HG03469 (cell line): ENCODE measurements at regions not wholly inside any gene's neighbourhood (a gene's known extent, or its start where the extent isn't known, plus 50 kb on each side); places are given as distances from the start of the nearest gene placed in this dataset.
"Not testable (repeated sequence)": the region's sequence is repeated elsewhere in the genome, so short reads cannot be mapped to it uniquely, and the experiment has no call there.

Experiments
- ATAC-seq: cut with Tn5 transposase; IDR thresholded peaks from one replicate; pipeline ENCODE4 v1.9.1; 2021; ENCODE audit warnings: mild to moderate bottlenecking, moderate library complexity, moderate number of reproducible peaks; ENCODE audit not compliant: unreplicated experiment

DNA sequence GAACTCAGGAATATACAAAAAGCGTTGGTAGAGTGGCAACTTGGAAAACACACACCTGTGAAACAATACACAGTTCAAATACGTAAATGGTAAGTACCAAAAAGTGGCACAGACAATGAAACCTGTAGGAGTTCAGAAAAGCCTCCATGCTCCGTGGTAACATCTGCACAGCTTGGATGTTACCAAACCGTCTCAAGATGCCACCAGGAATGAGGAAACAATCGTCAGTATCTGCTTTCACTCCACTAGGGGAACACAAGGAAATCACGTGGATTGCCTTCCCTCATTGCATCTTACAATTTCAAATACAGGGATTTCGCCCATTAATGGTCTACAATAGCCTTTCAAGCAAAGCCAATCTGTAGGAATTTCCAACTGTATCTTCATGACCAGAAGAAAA is 224.6 kb upstream of the LRRC61 start:
- ATAC-seq = not testable (repeated sequence)

GRCh38 chr7:150101282-150101681 is 221.9 kb upstream of the LRRC61 start:
- ATAC-seq = not testable (repeated sequence)

- not testable (repeated sequence) for ATAC-seq
Measured at GRCh38 chr7:150107283-150107682, 215.9 kb upstream of the LRRC61 start.

- not testable (repeated sequence) for ATAC-seq
Measured at GRCh38 chr7:150110375-150110820, 212.8 kb upstream of the LRRC61 start.

GRCh38 chr7:150110882-150111281 is 212.3 kb upstream of the LRRC61 start:
- not testable (repeated sequence) for ATAC-seq

DNA sequence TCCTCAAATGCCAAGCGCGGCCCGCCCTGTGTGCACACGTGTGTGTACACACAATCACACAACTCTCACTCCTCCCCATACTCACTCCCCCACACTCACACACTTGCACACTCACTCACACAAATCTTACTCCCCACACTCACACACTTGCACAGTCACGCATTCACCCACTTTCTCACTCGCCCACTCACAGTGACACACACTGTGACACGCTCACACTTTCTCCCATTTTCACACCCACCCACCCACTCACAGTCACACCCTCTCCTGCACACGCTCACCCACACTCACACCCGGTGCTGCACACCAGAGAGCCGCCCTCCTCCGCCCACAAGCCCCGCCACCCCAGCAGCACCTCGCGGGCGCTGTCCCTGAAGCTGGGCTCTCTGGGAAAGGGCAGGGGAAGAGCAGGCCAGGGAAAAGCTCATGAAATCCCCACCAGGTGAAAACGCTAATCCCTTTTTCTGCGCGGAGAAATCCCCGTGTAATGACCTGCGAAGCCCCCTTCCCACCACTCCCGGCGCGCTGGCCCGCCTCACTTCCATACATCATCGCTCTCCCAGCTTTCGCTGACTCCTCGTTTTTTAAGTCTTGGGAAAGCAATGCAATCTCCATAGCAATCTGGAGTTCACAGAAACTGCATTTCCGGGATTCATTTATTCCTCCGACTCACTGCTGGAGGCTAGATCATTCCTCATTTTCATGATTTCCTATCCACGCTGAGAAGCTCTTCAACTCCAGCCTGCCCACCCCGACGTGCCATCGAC is 211.6 kb upstream of the LRRC61 start:
- not testable (repeated sequence) for ATAC-seq

GRCh38 chr7:150113301-150113700 is 209.9 kb upstream of the LRRC61 start:
- not testable (repeated sequence) for ATAC-seq

DNA sequence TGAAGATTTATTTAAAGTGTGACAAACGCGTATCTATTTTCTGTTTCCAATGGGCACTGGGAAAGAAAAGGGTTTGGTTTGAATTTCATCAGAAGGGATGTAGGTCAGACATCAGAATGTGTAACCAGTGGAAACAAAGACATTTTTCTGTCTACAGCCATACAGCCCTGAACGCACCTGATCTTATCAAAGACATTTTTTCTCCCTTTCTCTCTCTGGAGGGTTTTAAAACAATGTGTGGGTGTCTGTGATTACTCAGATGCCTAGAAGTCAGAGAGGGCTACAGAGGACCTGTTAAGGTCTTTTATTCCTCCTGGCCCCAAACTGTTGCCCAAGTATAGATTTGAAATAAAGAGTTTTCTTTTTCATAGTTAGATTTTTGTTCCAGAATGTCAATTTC is 208.6 kb upstream of the LRRC61 start:
- not testable (repeated sequence) for ATAC-seq

GRCh38 chr7:150119966-150120365 is 203.2 kb upstream of the LRRC61 start:
- not testable (repeated sequence) for ATAC-seq

- ATAC-seq = not testable (repeated sequence)
Measured at GRCh38 chr7:150125831-150126230, 197.3 kb upstream of the LRRC61 start.

- ATAC-seq = not testable (repeated sequence)
Measured at GRCh38 chr7:150134451-150134850, 188.7 kb upstream of the LRRC61 start.

DNA sequence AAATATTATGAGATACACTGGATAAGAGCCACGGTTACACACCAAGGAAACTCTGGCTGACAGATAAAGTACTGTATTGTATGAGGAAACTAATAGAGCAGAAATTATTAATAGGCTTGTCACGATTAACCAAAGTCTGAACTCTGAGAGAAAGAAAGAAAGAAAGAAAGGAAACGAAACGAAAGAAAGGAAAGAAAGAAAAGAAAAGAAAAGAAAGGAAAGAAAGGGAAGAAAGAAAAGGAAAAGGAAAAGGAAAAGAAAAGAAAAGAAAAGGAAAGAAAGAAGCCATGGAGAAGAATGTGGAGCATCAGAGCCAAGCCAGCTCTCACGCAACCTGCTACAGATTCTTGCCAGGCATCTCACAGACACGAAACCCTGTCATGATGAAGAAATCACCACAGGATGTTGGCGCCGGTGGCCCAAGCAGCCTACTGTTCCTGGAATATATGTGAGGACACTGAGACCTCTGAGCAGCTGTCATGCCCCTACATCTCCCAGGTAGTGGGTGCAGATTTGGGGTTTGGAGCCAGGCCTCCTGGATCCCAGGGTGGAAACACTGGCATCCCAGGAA is 187.4 kb upstream of the LRRC61 start:
- not testable (repeated sequence) for ATAC-seq

DNA sequence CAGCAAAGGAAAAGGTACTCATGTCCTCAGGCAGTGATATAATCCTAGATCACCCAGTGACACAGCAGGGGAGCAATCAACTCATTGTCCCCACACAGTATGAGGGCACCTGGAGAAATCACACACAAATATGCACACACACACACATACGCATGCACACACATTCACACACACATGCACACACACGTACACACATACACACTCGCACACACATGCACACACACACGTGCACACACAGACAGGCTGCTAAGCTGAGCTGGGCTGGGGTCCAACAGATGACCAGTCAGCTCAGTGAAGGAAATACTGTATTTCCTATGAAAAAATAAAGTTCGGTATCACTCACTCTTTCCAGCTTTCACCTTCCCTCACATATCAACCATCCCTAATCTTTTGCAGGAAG is 183.3 kb upstream of the LRRC61 start:
- ATAC-seq = not testable (repeated sequence)

GRCh38 chr7:150141525-150142345 is 181.4 kb upstream of the LRRC61 start:
- ATAC-seq = not testable (repeated sequence)

GRCh38 chr7:150146124-150146523 is 177.0 kb upstream of the LRRC61 start:
- not testable (repeated sequence) for ATAC-seq

DNA sequence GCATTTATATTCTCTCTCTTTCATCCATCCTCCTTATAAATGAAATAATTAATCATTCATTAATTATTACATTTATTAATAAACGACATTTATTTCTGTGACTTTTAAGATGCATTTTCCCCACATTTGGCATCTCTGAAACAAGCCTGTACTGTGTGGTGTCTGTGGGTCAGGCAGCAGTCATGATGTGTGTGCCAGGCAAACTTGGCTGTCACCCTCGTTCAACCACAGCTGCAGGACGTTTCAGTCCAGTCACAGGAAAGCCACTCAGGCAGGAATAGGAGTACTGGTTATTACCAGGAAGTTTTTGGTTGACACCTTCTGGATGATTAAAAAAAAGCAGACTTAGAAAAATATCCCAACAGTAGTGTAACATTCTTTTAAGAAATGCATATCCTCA is 175.6 kb upstream of the LRRC61 start:
- ATAC-seq = not testable (repeated sequence)

GRCh38 chr7:150156015-150156414 is 167.1 kb upstream of the LRRC61 start:
- ATAC-seq = not testable (repeated sequence)

GRCh38 chr7:150158696-150159095 is 164.5 kb upstream of the LRRC61 start:
- ATAC-seq = not testable (repeated sequence)

GRCh38 chr7:150169515-150169914 is 153.6 kb upstream of the LRRC61 start:
- ATAC-seq = not testable (repeated sequence)

DNA sequence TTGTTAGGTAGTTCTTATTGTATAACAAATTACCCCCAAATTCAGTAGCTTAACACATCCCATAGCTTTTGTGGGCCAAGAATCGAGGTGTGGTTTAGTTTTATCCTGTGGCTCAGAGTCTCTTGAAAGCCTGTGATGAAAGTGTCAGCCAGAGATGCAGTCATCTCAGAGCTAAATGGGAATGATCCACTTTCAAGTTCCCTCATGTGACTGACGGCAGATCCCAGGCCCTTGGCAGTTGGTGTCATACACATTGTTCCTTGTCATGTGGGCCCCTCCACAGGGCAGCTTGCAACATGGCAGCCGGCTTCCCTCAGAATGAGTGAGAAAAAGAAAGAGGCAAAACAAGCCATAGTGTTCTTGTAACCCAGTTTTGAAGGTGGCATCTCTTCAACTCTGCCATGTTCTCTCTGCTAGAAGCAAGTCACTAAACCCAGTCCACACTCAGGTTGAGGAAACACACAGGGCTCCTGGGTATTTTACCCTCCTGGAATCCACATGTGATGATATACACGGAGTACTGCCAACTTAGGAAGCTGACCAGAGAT is 153.1 kb upstream of the LRRC61 start:
- ATAC-seq = not testable (repeated sequence)

- ATAC-seq = not testable (repeated sequence)
Measured at GRCh38 chr7:150183602-150184001, 139.6 kb upstream of the LRRC61 start.
